Stimulated activated CD8-positive, alpha-beta memory T cell treated with anti-CD3 and anti-CD28 coated beads, Interleukin-4, amount 100 ng/mL, for 48 hours (primary cell): ENCODE measurements at regions not wholly inside any gene's neighbourhood (a gene's known extent, or its start where the extent isn't known, plus 50 kb on each side); places are given as distances from the start of the nearest gene placed in this dataset.
"Not testable (repeated sequence)": the region's sequence is repeated elsewhere in the genome, so short reads cannot be mapped to it uniquely, and the experiment has no call there.

Source experiments
- DNase-seq: peaks from one replicate; pipeline ENCODE4 v3.0.0-alpha.2; 2020

DNA sequence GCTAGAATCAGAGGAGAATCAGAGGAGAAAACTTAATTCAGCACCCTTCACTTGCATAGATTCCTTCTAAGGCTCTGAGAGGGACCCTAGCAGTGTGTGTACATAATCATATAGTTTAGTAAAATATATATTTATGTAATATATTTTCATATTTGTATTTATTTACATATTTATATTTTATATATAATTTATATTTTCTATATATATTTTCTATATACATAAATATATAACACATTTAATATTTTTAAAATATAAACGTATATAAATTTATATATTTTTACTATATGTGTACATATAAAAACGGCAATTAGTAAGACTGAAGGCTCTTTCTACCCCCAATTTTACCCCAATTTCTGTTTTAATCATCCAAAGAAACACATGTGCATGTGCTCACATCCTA, 80.3 kb downstream of the NXPE2 start:
- no peak for DNase-seq

DNA sequence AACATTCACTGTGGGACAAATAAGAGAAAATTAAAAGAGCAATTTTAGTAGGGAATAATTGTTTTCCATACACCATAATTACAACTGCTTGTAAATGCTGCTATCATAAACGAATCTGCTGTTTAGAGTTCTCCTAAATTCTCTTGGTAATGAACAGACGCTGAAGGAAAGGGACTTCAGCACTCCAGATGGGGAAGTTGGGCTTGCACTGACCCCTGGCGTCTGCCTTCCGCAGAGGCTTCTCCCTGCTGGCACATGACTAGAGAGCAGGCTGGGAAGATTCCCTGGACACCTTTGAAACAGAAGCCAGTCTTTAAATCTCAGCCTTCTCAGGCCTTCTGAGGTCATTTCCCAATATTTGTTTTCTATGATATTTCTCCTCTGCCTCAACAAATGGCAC, 84.1 kb downstream of the NXPE2 start:
- DNase-seq, result peak; percentile 32

DNA sequence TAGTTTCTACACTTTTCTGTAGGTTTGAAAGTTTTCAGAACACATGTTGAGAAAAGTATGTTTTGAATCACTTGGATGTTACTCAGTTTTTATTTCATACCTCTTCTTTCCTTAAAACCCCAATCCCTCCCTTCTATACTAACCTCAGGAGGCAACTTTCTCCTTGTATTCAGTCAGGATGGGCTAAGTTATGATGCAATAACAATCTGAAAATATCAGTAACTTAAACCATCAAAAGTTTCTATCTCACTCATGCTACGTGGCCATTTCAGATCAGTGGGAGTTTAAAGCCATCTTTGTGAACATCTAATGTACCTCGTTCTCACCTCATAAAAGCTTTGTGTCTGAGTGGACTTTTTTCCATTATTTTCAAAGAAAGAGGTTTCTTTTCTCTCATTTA, 86.2 kb downstream of the NXPE2 start:
- DNase-seq, result no peak

- DNase-seq, result no peak
These were observed 92.8 kb downstream of the NXPE2 start for GRCh38 chr11:114771172-114771571.

GRCh38 chr11:114773541-114774338, 95.4 kb downstream of the NXPE2 start:
- no peak for DNase-seq

GRCh38 chr11:114774599-114775361, 96.5 kb downstream of the NXPE2 start:
- peak; percentile 46 for DNase-seq

GRCh38 chr11:114775875-114776621, 97.7 kb downstream of the NXPE2 start:
- no peak for DNase-seq

- no peak for DNase-seq
These were observed 98.6 kb downstream of the NXPE2 start for GRCh38 chr11:114776956-114777355.

DNA sequence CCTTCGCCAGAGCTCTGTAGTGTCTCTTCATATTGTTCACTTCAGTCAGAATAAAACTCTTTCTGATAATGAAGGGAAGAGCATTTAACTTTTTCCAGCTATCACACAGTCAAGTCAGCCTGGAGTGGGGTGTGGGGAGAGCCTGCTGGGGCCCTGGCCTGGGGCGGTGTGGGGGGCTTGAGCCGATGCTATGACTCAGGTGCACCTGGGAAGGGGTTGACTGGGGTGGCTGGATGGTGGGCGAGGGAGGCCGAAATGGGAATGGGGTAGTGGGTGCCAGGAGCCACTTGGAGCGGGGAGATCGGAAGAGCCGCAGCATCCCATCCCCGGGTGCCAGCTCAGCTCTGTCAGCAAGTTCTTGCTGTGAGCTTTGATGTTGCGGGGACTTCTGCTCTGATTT, 100.9 kb downstream of the NXPE2 start:
- DNase-seq, result no peak

DNA sequence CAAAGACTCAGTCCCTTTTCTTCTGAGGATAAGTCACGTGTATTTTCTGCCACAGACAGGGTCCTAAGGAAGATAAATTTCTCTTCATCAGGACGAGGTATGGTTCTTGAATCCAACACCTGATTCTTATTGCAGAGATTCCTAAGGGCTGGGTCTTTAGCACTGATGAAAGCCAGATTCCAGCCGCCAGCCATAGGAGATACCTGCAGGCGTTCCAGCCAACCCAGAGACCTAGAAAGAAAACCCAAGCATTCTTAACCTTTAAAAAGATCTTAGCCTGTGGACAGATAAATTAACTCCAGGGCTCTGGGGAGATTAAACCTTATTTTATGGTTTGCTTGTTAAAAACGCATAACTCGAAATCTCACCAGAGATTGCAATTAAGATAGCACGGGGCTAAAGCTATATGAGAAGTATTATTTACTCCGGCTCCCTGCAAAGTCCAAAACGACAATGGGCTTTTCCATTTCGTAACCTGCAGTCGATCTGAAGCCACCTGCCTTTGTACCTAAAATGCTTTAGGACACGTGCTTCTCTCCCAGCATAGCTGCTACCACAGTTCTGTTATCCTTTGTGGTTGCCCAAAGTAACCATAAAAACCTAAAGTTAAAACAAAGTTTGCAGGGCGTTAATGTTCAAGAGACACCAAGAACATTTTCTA, 104.5 kb downstream of the NXPE2 start:
- no peak for DNase-seq

DNA sequence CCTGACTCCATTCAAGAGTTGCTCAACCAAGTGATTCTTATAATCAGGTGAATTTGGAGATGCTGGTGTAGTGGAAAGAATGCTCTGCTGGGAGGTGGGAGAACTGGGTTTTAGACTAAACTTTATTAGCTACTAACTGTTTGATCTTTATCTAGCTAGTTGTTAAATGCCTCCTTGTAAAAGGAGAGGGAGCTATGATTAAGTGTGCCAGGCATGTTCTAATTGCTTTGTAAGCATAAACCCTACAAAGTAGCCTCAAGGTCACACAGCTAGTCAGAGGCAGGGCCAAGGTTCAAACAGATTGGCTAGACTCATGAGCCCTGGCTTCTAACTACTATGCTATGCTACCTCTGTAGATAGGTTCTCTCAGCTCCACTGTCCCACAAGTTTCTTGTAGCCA, 105.5 kb downstream of the NXPE2 start:
- no peak for DNase-seq

- no peak for DNase-seq
These were observed 105.9 kb downstream of the NXPE2 start for GRCh38 chr11:114784216-114784615.

GRCh38 chr11:114784891-114785290, 106.6 kb downstream of the NXPE2 start:
- no peak for DNase-seq

- DNase-seq, result no peak
These were observed 107.5 kb downstream of the NXPE2 start for GRCh38 chr11:114785820-114786219.

GRCh38 chr11:114787126-114787525, 108.8 kb downstream of the NXPE2 start:
- no peak for DNase-seq

DNA sequence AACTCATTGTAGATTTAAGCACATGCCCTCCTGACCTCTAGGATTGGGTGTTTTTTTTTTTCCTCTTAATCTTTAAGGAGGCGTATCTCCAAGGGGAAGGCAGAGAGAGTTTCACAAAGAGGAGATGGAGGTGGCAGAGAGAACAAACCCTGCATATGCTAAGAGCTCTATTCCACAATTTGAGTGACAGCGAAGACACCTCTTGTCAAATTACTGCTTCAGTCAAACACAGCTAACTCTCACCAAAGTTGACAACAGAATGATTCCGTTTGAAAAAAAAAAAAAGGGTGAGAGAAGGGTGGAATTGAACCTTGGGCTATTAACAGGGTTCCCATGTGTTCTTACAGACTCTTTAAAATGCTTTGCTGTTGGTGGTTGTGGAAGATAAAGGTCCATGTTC, 112.6 kb downstream of the NXPE2 start:
- no peak for DNase-seq

DNA sequence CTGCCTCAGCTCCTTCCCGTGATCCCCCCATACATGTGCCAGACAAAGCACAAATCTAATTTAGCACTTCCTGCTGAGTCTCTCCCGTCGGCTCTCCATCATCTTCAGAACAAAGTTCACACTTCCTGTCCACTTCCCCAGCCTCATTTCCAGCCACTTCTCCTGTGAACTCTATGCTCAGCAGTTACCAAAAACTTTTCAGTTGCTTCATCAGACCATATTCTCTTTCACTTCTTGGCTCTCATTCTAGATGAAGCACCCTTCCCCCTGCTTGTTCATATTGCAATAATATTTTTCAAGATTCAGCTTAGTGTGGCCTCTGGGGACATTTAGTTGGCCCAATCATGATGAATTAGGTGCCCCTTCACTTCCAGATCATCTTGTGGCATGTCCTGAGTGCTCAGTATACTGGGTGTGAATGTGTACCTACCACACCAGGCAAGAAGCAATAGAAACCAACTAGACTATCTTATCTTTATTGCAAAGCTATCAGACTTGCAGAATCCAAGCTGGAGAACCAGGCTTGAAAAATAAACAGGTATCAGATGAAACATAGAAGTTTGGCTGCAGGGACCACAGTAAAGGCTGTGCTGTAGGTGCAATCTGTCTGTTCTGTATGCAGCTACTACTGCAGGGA, 115.8 kb downstream of the NXPE2 start:
- DNase-seq, result no peak

DNA sequence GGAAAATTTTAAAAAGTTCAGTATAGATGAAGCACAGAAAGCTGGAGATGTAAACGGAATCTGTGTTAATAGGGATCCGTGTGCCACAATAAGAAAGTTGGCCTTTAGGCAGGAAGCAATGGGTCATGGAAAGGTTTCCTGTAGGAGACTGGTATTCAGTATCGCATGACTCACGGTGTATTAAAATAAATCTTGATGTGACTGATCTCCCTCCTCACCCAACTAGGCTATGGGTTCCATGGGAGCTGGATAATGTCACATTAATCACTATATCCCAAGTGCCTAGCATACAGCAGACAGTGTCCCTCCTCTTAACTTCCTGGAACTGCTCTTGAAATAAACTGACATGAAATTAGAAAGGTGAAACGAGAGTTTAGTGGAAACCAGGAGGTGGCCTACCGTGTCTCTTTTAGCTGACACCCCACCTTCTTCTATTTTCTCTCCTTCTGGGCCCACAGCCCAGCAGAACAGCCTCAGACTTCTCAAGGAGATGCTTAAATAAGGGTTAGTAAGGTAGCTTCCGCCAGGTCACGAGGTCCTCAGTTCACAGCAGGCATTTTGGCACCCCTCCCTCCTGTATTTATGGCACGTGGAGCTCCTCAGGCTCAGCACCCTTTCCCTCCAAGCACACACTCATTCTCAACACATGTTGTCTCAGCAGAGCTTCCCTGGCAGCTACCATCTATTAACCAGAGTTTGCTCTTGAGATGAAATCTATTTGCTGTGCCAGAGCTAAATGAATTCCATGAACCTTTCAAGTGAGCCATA, 118.8 kb downstream of the NXPE2 start:
- DNase-seq, result no peak

DNA sequence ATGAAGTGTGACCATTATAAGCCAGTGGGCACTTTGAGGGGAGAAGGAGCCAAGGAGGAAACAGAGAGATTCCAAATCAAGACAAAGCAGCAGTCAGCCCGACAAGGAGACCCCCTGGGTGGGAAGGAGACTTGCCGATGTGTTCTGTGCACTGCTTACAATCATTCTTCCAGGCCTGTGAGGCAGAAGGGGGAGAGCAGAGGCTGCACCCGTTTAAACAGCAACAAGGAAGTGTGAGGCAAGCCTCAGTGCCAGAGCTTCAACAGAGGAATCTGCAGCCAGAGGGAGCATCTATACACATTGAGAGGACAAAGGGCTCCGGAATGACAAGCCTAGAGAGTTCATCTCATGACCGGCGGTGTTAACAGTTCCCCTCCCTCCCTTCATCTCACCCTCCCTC, 121.1 kb downstream of the NXPE2 start:
- no peak for DNase-seq

DNA sequence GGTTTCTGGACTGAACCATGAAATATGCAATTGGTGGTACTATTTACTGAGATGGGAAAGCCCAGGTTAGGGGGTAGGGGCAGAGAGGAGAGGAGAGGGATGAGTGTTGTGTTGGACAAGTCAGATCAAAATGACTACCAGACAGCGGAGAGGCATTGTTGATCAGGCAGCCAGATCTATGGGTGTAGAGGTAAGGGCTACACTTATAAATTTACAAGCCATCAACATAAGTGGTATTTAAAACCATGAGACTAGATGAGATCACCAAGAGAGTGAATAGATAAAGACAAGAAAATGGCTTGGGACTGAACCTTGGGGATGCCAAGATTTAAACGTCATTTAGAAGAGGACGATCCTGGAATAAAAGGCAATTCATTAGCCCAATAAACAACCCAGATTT, 123.4 kb downstream of the NXPE2 start:
- no peak for DNase-seq

DNA sequence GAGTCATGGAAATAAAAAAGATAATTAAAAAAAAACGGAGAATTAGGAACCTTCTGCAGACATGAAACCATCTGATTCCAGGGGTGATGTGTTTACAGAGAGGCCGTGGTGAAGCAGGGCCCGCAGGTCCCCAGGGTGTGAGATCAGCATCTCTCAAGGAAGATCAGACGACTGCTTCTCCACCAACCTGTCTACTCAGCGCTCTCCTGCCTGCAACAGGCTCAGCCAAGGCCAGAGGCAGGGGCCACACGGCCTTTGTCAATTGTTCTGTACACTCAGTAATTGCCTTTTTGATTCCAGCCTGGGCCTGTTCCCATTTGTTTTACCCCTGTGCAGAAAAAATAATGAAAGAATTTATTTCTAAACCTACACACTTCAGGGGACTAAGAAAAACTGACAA, 124.6 kb downstream of the NXPE2 start:
- no peak for DNase-seq

GRCh38 chr11:114805431-114805830, 127.1 kb downstream of the NXPE2 start:
- DNase-seq, result not testable (repeated sequence)
